ENCODE measurements at regions not wholly inside any gene's neighbourhood (a gene's known extent, or its start where the extent isn't known, plus 50 kb on each side); places are given as distances from the start of the nearest gene placed in this dataset.

DNA sequence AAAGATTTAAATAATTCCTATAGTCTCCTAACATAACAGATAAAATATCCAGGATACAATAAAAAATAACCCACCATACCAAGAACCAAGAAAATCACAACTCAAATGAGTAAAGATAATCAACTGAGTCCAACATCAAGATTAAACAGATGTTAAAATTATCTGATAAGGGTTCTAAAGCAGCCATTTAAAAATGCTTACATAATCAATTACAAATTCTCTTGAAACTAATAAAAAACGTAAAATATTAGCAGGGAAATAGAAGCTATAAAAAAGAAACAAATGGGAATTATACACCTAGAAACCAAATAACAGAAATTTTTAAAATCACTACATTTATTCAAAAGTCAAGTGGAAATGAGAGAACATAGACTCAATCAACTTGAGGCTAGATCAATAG is 297.7 kb upstream of the RAB6C start:
- H3K9me3 ChIP-seq (ENCODE audit: control insufficient read depth in 2 of 3, low read length in 3 of 3): no peaks in the 10 kb centered on the region
- Mint-ChIP-seq H3K27me3 (peaks cover 0 to 7% (median 5%) of the 10 kb centered on the region in 5 donors), H3K4me1 (no peaks in the 10 kb centered on the region), H3K36me3 (peaks cover 0 to 4% (median 0%) of the 10 kb centered on the region in 5 donors), H3K4me3 (no peak overlapping the region), H3K27ac (no peak overlapping the region), H3K9me3 (peaks cover 0 to 10% (median 0%) of the 10 kb centered on the region in 11 donors)
- intact Hi-C loops (cut with micrococcal nuclease): no loop called here
- ATAC-seq (no peak), DNase-seq (no peak)
- H3K27me3 ChIP-seq (ENCODE audit: control insufficient read depth in 2 of 2, insufficient read depth in 2 of 2, low read length in 2 of 2): no peaks in the 10 kb centered on the region
- ChIA-PET CTCF (no interaction called here), POLR2A (no interaction called here)
- H3K4me1 ChIP-seq (ENCODE audit: control insufficient read depth in 2 of 2, insufficient read depth in 2 of 2, low read length in 2 of 2): no peaks in the 10 kb centered on the region
- H3K27ac ChIP-seq (ENCODE audit: low read depth, low read length): no peak overlapping the region
- no peak overlapping the region for H3K4me3 ChIP-seq (ENCODE audit: low read length)
- H3K36me3 ChIP-seq (ENCODE audit: control insufficient read depth in 2 of 3, insufficient read depth in 3 of 3, low read length in 3 of 3): no peaks in the 10 kb centered on the region

DNA sequence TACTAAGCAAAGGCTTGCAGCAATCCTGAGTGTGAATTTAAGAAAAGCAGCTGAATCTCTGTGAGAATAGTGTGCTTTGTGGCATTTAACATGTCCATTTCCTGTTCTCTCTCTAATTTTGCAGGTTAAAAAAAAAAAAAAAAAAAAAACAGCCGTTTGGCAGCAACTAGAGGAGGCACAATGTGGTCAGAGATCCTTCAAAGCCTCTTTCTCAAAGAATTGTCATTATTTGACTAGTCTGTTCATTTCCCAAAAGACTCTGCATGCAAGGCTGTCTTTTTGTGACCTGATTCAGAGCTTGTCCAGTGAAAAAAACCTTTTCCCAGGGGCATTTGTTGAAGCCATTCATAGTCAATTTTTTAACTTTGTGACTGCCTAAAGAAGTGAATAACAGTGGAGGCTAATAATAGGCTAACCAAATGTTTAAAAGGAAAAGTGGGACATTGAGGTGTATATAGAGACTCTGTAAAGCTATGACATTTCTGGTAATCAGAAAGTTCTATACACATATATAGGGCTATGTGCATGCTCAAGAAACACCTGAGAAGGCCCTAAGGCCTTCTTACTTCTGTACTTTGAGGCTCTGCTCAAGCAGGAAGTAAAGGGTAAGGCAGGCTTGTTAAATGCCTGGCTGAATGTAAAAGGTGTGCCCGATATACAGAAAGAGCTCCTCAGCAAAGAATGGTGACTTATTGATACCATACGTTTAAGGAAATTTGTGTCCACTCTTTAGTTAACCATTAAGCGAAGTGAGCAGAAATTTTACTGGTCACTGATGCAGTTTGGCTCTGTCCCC is 289.6 kb upstream of the RAB6C start:
- Mint-ChIP-seq H3K36me3 (no peaks in the 10 kb centered on the region), H3K27ac (no peak overlapping the region)

DNA sequence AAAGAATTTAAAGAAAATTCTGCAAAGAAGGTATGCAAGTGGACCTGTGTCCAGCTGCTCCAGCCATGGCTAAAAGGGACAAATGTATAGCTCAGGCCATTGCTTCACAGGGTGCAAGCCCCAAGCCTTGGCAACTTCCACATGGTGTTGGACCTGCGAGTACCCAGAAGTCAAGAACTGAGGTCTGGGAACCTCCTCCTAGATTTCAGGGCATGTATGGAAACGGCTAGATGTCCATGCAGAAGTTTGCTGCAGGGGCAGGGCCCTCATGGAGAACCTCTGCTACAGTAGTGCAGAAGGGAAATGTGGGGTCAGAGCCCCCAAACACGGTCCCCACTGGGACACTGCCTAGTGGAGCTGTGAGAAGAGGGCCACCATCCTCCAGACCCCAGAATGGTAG is 284.0 kb upstream of the RAB6C start:
- Mint-ChIP-seq H3K27ac (no peak overlapping the region), H3K9me3 (peaks cover 0 to 27% (median 9%) of the 10 kb centered on the region in 11 donors), H3K4me1 (peaks cover 0 to under 1% (median 0%) of the 10 kb centered on the region in 7 donors), H3K36me3 (no peaks in the 10 kb centered on the region), H3K4me3 (no peak overlapping the region), H3K27me3 (peaks cover 0 to 5% (median 0%) of the 10 kb centered on the region in 5 donors)
- no peak for ATAC-seq
- intact Hi-C loops (cut with micrococcal nuclease): no loop called here
- no peaks in the 10 kb centered on the region for H3K4me1 ChIP-seq (ENCODE audit: control insufficient read depth in 2 of 2, insufficient read depth in 2 of 2, low read length in 2 of 2)
- POLR2A ChIA-PET: no interaction called here
- CTCF ChIA-PET: no interaction called here
- H3K27me3 ChIP-seq (ENCODE audit: control insufficient read depth in 2 of 2, insufficient read depth in 2 of 2, low read length in 2 of 2): no peaks in the 10 kb centered on the region
- DNase-seq: no peak
- no peaks in the 10 kb centered on the region for H3K36me3 ChIP-seq (ENCODE audit: control insufficient read depth in 2 of 3, insufficient read depth in 3 of 3, low read length in 3 of 3)
- H3K27ac ChIP-seq (ENCODE audit: low read depth, low read length): no peak overlapping the region
- H3K9me3 ChIP-seq (ENCODE audit: control insufficient read depth in 2 of 3, low read length in 3 of 3): no peaks in the 10 kb centered on the region
- no peak overlapping the region for H3K4me3 ChIP-seq (ENCODE audit: low read length)

More for the DNA sequence above, 289.6 kb upstream of the RAB6C start:
- Mint-ChIP-seq H3K27me3 (peaks cover 5 to 14% (median 10%) of the 10 kb centered on the region in 5 donors), H3K4me3 (no peak overlapping the region), H3K4me1 (peaks cover 0 to 7% (median 0%) of the 10 kb centered on the region in 7 donors), H3K9me3 (peaks cover 0 to 45% (median 15%) of the 10 kb centered on the region in 11 donors)
- ATAC-seq (no peak), DNase-seq (no peak)
- CTCF ChIA-PET: no interaction called here
- Histone ChIP-seq H3K27me3 (ENCODE audit: control insufficient read depth in 2 of 2, insufficient read depth in 2 of 2, low read length in 2 of 2) (no peaks in the 10 kb centered on the region), H3K9me3 (ENCODE audit: control insufficient read depth in 2 of 3, low read length in 3 of 3) (no peaks in the 10 kb centered on the region), H3K4me1 (ENCODE audit: control insufficient read depth in 2 of 2, insufficient read depth in 2 of 2, low read length in 2 of 2) (no peaks in the 10 kb centered on the region), H3K36me3 (ENCODE audit: control insufficient read depth in 2 of 3, insufficient read depth in 3 of 3, low read length in 3 of 3) (no peaks in the 10 kb centered on the region), H3K4me3 (ENCODE audit: low read length) (no peak overlapping the region), H3K27ac (ENCODE audit: low read depth, low read length) (no peak overlapping the region)
- POLR2A ChIA-PET: no interaction called here
- intact Hi-C loops (cut with micrococcal nuclease): no loop called here

DNA sequence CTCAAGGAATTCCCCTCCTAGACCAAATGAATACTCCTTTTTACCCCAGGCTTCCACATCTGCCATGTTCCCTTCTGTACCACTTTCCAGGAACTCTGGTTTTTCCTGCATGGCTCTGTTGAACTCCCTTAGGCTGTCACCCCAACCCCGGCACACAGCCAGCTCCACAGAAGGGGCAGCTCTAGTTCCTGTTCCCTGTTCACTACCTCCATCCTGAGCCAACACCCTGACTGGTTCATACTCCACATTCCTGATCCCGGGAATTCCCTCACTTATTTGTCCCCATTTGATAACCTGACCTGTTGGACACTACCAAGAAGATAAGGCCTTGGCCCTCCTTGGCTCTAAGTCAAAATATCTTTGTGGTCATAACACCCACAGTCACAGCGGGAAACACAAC is 280.9 kb upstream of the RAB6C start:
- Histone ChIP-seq H3K4me1 (ENCODE audit: control insufficient read depth in 2 of 2, insufficient read depth in 2 of 2, low read length in 2 of 2) (no peaks in the 10 kb centered on the region), H3K36me3 (ENCODE audit: control insufficient read depth in 2 of 3, insufficient read depth in 3 of 3, low read length in 3 of 3) (no peaks in the 10 kb centered on the region), H3K9me3 (ENCODE audit: control insufficient read depth in 2 of 3, low read length in 3 of 3) (no peaks in the 10 kb centered on the region), H3K4me3 (ENCODE audit: low read length) (no peak overlapping the region), H3K27ac (ENCODE audit: low read depth, low read length) (no peak overlapping the region), H3K27me3 (ENCODE audit: control insufficient read depth in 2 of 2, insufficient read depth in 2 of 2, low read length in 2 of 2) (no peaks in the 10 kb centered on the region)
- Mint-ChIP-seq H3K4me3 (no peak overlapping the region), H3K27ac (no peak overlapping the region), H3K4me1 (peaks cover 0 to 2% (median 0%) of the 10 kb centered on the region in 7 donors), H3K36me3 (no peaks in the 10 kb centered on the region), H3K9me3 (peaks cover 0 to 4% (median 2%) of the 10 kb centered on the region in 11 donors), H3K27me3 (peaks cover 0 to 6% (median 0%) of the 10 kb centered on the region in 5 donors)
- ChIA-PET CTCF (no interaction called here), POLR2A (no interaction called here)
- intact Hi-C loops (cut with micrococcal nuclease): no loop called here
- ATAC-seq (no peak), DNase-seq (no peak)

DNA sequence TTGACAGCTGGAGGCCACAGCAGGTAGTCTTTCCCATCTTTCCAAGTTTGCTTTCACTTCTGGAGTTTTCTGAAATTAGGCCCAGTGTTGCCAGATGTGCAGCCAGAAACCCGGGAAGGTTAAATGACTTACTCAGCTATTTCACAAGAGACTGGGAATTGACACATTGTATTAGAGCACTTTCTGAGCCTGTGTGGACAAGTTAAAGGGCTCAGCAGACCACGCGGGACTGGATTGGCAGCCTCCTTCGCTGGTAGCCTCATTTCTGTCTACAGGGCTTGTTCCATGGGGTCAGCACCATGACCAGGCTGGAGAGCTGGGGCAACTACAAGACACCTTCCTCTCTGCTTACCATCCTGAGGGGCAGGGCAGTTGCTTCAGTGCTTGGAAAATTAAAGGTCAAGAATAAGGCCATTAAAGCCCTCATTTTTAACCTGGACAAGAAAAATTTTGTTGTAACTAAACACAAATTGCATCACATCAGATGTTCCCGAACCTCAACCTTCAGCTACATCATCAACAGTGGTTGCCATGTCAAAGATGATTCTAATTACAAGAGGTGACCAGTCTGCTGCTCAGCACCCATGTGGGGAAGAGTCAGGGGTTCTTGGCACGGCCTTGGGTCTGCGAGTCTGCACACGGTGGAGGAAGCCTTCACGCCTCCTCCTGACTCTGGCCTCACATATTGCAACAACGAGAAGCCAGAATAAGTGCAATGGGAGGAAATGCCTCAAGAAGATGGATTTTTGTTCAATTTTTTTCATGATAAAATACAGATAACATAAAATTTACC is 279.5 kb upstream of the RAB6C start:
- intact Hi-C loops (cut with micrococcal nuclease): no loop called here
- Mint-ChIP-seq H3K27me3 (peaks cover 0 to 14% (median 0%) of the 10 kb centered on the region in 5 donors), H3K4me1 (peaks cover 0 to 2% (median 0%) of the 10 kb centered on the region in 7 donors), H3K27ac (no peak overlapping the region), H3K4me3 (no peak overlapping the region), H3K9me3 (peaks cover 0 to 12% (median 0%) of the 10 kb centered on the region in 11 donors), H3K36me3 (no peaks in the 10 kb centered on the region)
- H3K9me3 ChIP-seq (ENCODE audit: control insufficient read depth in 2 of 3, low read length in 3 of 3): no peaks in the 10 kb centered on the region
- no peak overlapping the region for H3K27ac ChIP-seq (ENCODE audit: low read depth, low read length)
- H3K27me3 ChIP-seq (ENCODE audit: control insufficient read depth in 2 of 2, insufficient read depth in 2 of 2, low read length in 2 of 2): no peaks in the 10 kb centered on the region
- H3K4me3 ChIP-seq (ENCODE audit: low read length): no peak overlapping the region
- ATAC-seq (no peak), DNase-seq (no peak)
- ChIA-PET CTCF (no interaction called here), POLR2A (no interaction called here)
- H3K4me1 ChIP-seq (ENCODE audit: control insufficient read depth in 2 of 2, insufficient read depth in 2 of 2, low read length in 2 of 2): no peaks in the 10 kb centered on the region
- no peaks in the 10 kb centered on the region for H3K36me3 ChIP-seq (ENCODE audit: control insufficient read depth in 2 of 3, insufficient read depth in 3 of 3, low read length in 3 of 3)

DNA sequence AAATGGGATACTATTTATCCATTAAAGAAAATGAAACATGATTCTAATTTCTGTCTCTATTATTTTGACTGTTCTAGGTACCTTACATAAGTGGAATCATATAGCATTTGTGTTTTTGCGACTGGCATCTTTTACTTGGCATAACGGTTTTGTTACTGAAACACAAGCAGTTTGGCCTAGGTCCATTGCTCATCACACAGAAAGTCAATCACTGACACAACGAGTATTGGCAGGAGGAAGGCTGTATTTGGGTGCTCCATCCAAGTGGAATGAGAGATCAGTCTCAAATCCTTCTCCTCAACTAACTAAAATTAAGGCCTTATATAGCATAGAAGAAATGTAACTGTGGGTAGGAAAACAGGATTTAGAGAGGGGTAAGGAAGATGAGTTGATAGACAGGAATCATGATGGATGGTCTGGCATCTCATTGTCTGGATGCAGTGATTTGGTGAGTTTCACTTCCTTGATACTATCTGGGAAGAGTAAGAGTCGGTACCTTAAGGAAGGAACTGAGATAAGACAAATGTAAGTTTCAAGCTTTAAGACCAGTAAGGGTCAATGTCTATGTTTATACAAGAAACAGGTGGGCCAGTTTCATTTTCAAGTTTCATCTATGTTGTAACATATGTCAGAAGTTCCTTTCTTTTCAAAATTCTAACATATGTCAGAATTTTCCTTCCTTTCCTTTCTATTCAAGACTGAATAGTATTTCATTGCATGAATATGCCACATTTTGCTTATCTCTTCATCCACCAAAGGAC is 276.9 kb upstream of the RAB6C start:
- ATAC-seq (no peak), DNase-seq (no peak)
- no peaks in the 10 kb centered on the region for H3K9me3 ChIP-seq (ENCODE audit: control insufficient read depth in 2 of 3, low read length in 3 of 3)
- H3K27me3 ChIP-seq (ENCODE audit: control insufficient read depth in 2 of 2, insufficient read depth in 2 of 2, low read length in 2 of 2): no peaks in the 10 kb centered on the region
- no peaks in the 10 kb centered on the region for H3K36me3 ChIP-seq (ENCODE audit: control insufficient read depth in 2 of 3, insufficient read depth in 3 of 3, low read length in 3 of 3)
- Mint-ChIP-seq H3K9me3 (peaks cover 0 to 12% (median 0%) of the 10 kb centered on the region in 11 donors), H3K27ac (no peak overlapping the region), H3K27me3 (peaks cover 0 to 14% (median 0%) of the 10 kb centered on the region in 5 donors), H3K4me1 (peaks cover 0 to 2% (median 0%) of the 10 kb centered on the region in 7 donors), H3K4me3 (no peak overlapping the region), H3K36me3 (no peaks in the 10 kb centered on the region)
- no peak overlapping the region for H3K4me3 ChIP-seq (ENCODE audit: low read length)
- no peak overlapping the region for H3K27ac ChIP-seq (ENCODE audit: low read depth, low read length)
- CTCF ChIA-PET: no interaction called here
- intact Hi-C loops (cut with micrococcal nuclease): no loop called here
- POLR2A ChIA-PET: no interaction called here
- H3K4me1 ChIP-seq (ENCODE audit: control insufficient read depth in 2 of 2, insufficient read depth in 2 of 2, low read length in 2 of 2): no peaks in the 10 kb centered on the region

All from naive thymus-derived CD4-positive, alpha-beta T cell (primary cell).